ENCODE measurements at regions not wholly inside any gene's neighbourhood (a gene's known extent, or its start where the extent isn't known, plus 50 kb on each side); places are given as distances from the start of the nearest gene placed in this dataset.

GRCh38 chr1:161432091-161432490, 64.4 kb upstream of the CFAP126 start:
- POLR2A ChIA-PET = no interaction called here
- DNase-seq (ENCODE audit: low read depth, low spot score) (no peak), FAIRE-seq (no peak)
- dilution Hi-C loops (cut with MboI; ENCODE audit: extremely low pct_ligation_motif_present, low sequenced_read_pairs) (no loop called here), intact Hi-C loops (cut with micrococcal nuclease) (no loop called here)
- Histone ChIP-seq H3K27ac (ENCODE audit: insufficient read depth, low read depth, low read length) (no peak overlapping the region), H4K20me1 (replicated peaks; ENCODE audit: control insufficient read depth, extremely low read depth, insufficient read depth, low read length) (no peaks in the 10 kb centered on the region), H3K4me3 (replicated peaks in 1 of 3; ENCODE audit: insufficient read depth in 1 of 3, low read depth in 1 of 3, low read length in 3 of 3) (no peak overlapping the region), H3K36me3 (ENCODE audit: control insufficient read depth in 2 of 2, extremely low read depth in 1 of 2, insufficient read depth in 2 of 2, low read length in 2 of 2) (no peaks in the 10 kb centered on the region), H3K79me2 (ENCODE audit: control insufficient read depth, insufficient read depth, low read length) (no peaks in the 10 kb centered on the region), H3K27me3 (ENCODE audit: control insufficient read depth in 2 of 2, insufficient read depth in 2 of 2, low read length in 2 of 2) (peaks cover 12 to 13% of the 10 kb centered on the region in 2 experiments), H3K4me2 (ENCODE audit: insufficient read depth, low read length) (no peak overlapping the region), H3K9me1 (replicated peaks; ENCODE audit: control insufficient read depth, extremely low read depth, insufficient read depth, low read length) (no peaks in the 10 kb centered on the region), H3K9ac (replicated peaks; ENCODE audit: extremely low read depth, insufficient read depth, low read length) (no peak overlapping the region), H3K9me3 (replicated peaks; ENCODE audit: control insufficient read depth, insufficient read depth, low read length) (no peaks in the 10 kb centered on the region), H3K4me1 (ENCODE audit: control insufficient read depth, extremely low read depth, insufficient read depth, low read length) (peaks cover 3% of the 10 kb centered on the region), H2AFZ (ENCODE audit: low read depth, low read length) (no peak overlapping the region)
- no peak for TF ChIP-seq POLR2A (IDR thresholded peaks at IDR 0.05; ENCODE audit: low read depth, low read length)
- no peak for TF ChIP-seq MAX (IDR thresholded peaks at IDR 0.05; ENCODE audit: insufficient read depth, insufficient read length)
- TF ChIP-seq GATA2 (IDR thresholded peaks at IDR 0.05; ENCODE audit: insufficient read depth, insufficient read length, low read depth, low read length) = no peak
- TF ChIP-seq MYC (IDR thresholded peaks at IDR 0.05; ENCODE audit: low read depth, low read length) = no peak
- TF ChIP-seq POLR2AphosphoS5 (IDR thresholded peaks at IDR 0.05; ENCODE audit: insufficient read depth, low read depth, low read length) = no peak
- no peak for TF ChIP-seq JUN (IDR thresholded peaks at IDR 0.05; ENCODE audit: borderline replicate concordance, insufficient read depth, insufficient read length, low read depth)
- no peak for TF ChIP-seq EZH2 (IDR thresholded peaks at IDR 0.05; ENCODE audit: borderline replicate concordance, low read depth, low read length, severe bottlenecking)
- TF ChIP-seq CTCF (IDR thresholded peaks at IDR 0.05; ENCODE audit: extremely low read depth in 1 of 2, insufficient read depth in 1 of 2, low read depth in 1 of 2, low read length in 2 of 2) = no peak
- TF ChIP-seq FOS (IDR thresholded peaks at IDR 0.05; ENCODE audit: borderline replicate concordance, insufficient read depth, low read length) = no peak
- BruUV-seq (replicated peaks) = no TSS peak
- CTCF ChIA-PET = no interaction called here
